ENCODE measurements at regions not wholly inside any gene's neighbourhood (a gene's known extent, or its start where the extent isn't known, plus 50 kb on each side); places are given as distances from the start of the nearest gene placed in this dataset.

- Histone ChIP-seq H3K27me3 (ENCODE audit: insufficient read depth, low read length) (no peaks in the 10 kb centered on the region), H3K27ac (ENCODE audit: low read depth, low read length) (no peak overlapping the region), H3K4me1 (ENCODE audit: control insufficient read depth, insufficient read depth, low read length, unreplicated experiment) (no peaks in the 10 kb centered on the region), H3K36me3 (ENCODE audit: insufficient read depth, low read length) (no peaks in the 10 kb centered on the region), H3K79me2 (ENCODE audit: control insufficient read depth, insufficient read depth, low read length, unreplicated experiment) (no peaks in the 10 kb centered on the region), H2AFZ (ENCODE audit: low read length, unreplicated experiment) (no peak overlapping the region), H3K4me3 (ENCODE audit: low read depth, low read length) (no peak overlapping the region)
These were observed 163.7 kb downstream of the DLL1 start for GRCh38 chr6:170127151-170127550.

GRCh38 chr6:170125456-170126300, 165.2 kb downstream of the DLL1 start:
- Histone ChIP-seq H3K4me3 (ENCODE audit: low read depth, low read length) (no peak overlapping the region), H3K27ac (ENCODE audit: low read depth, low read length) (no peak overlapping the region), H3K36me3 (ENCODE audit: insufficient read depth, low read length) (no peaks in the 10 kb centered on the region), H3K4me1 (ENCODE audit: control insufficient read depth, insufficient read depth, low read length, unreplicated experiment) (no peaks in the 10 kb centered on the region), H2AFZ (ENCODE audit: low read length, unreplicated experiment) (no peak overlapping the region), H3K27me3 (ENCODE audit: insufficient read depth, low read length) (no peaks in the 10 kb centered on the region), H3K79me2 (ENCODE audit: control insufficient read depth, insufficient read depth, low read length, unreplicated experiment) (no peaks in the 10 kb centered on the region)

GRCh38 chr6:170124836-170125235, 166.0 kb downstream of the DLL1 start:
- Histone ChIP-seq H3K79me2 (ENCODE audit: control insufficient read depth, insufficient read depth, low read length, unreplicated experiment) (no peaks in the 10 kb centered on the region), H3K4me1 (ENCODE audit: control insufficient read depth, insufficient read depth, low read length, unreplicated experiment) (no peaks in the 10 kb centered on the region), H3K27ac (ENCODE audit: low read depth, low read length) (no peak overlapping the region), H3K4me3 (ENCODE audit: low read depth, low read length) (no peak overlapping the region), H3K27me3 (ENCODE audit: insufficient read depth, low read length) (no peaks in the 10 kb centered on the region), H2AFZ (ENCODE audit: low read length, unreplicated experiment) (no peak overlapping the region), H3K36me3 (ENCODE audit: insufficient read depth, low read length) (no peaks in the 10 kb centered on the region)

GRCh38 chr6:170124150-170124549, 166.7 kb downstream of the DLL1 start:
- H3K36me3 ChIP-seq (ENCODE audit: insufficient read depth, low read length): no peaks in the 10 kb centered on the region
- H3K4me3 ChIP-seq (ENCODE audit: low read depth, low read length): no peak overlapping the region
- no peaks in the 10 kb centered on the region for H3K79me2 ChIP-seq (ENCODE audit: control insufficient read depth, insufficient read depth, low read length, unreplicated experiment)
- H2AFZ ChIP-seq (ENCODE audit: low read length, unreplicated experiment): no peak overlapping the region
- H3K27me3 ChIP-seq (ENCODE audit: insufficient read depth, low read length): no peaks in the 10 kb centered on the region
- no peak overlapping the region for H3K27ac ChIP-seq (ENCODE audit: low read depth, low read length)
- H3K4me1 ChIP-seq (ENCODE audit: control insufficient read depth, insufficient read depth, low read length, unreplicated experiment): no peaks in the 10 kb centered on the region

GRCh38 chr6:170122651-170123050, 168.2 kb downstream of the DLL1 start:
- no peaks in the 10 kb centered on the region for H3K27me3 ChIP-seq (ENCODE audit: insufficient read depth, low read length)
- H3K79me2 ChIP-seq (ENCODE audit: control insufficient read depth, insufficient read depth, low read length, unreplicated experiment): no peaks in the 10 kb centered on the region
- H3K4me3 ChIP-seq (ENCODE audit: low read depth, low read length): no peak overlapping the region
- H3K4me1 ChIP-seq (ENCODE audit: control insufficient read depth, insufficient read depth, low read length, unreplicated experiment): no peaks in the 10 kb centered on the region
- H3K27ac ChIP-seq (ENCODE audit: low read depth, low read length): no peak overlapping the region
- no peaks in the 10 kb centered on the region for H3K36me3 ChIP-seq (ENCODE audit: insufficient read depth, low read length)
- H2AFZ ChIP-seq (ENCODE audit: low read length, unreplicated experiment): no peak overlapping the region

- H3K27me3 ChIP-seq (ENCODE audit: insufficient read depth, low read length): no peaks in the 10 kb centered on the region
- no peaks in the 10 kb centered on the region for H3K4me1 ChIP-seq (ENCODE audit: control insufficient read depth, insufficient read depth, low read length, unreplicated experiment)
- H3K36me3 ChIP-seq (ENCODE audit: insufficient read depth, low read length): no peaks in the 10 kb centered on the region
- H3K4me3 ChIP-seq (ENCODE audit: low read depth, low read length): no peak overlapping the region
- H3K79me2 ChIP-seq (ENCODE audit: control insufficient read depth, insufficient read depth, low read length, unreplicated experiment): no peaks in the 10 kb centered on the region
- H2AFZ ChIP-seq (ENCODE audit: low read length, unreplicated experiment): no peak overlapping the region
- H3K27ac ChIP-seq (ENCODE audit: low read depth, low read length): no peak overlapping the region
These were observed 173.5 kb downstream of the DLL1 start for GRCh38 chr6:170117111-170117972.

GRCh38 chr6:170116636-170117035, 174.2 kb downstream of the DLL1 start:
- Histone ChIP-seq H3K4me3 (ENCODE audit: low read depth, low read length) (no peak overlapping the region), H3K4me1 (ENCODE audit: control insufficient read depth, insufficient read depth, low read length, unreplicated experiment) (no peaks in the 10 kb centered on the region), H3K27me3 (ENCODE audit: insufficient read depth, low read length) (no peaks in the 10 kb centered on the region), H2AFZ (ENCODE audit: low read length, unreplicated experiment) (no peak overlapping the region), H3K36me3 (ENCODE audit: insufficient read depth, low read length) (no peaks in the 10 kb centered on the region), H3K79me2 (ENCODE audit: control insufficient read depth, insufficient read depth, low read length, unreplicated experiment) (no peaks in the 10 kb centered on the region), H3K27ac (ENCODE audit: low read depth, low read length) (no peak overlapping the region)

- H3K4me1 ChIP-seq (ENCODE audit: control insufficient read depth, insufficient read depth, low read length, unreplicated experiment): no peaks in the 10 kb centered on the region
- no peak overlapping the region for H2AFZ ChIP-seq (ENCODE audit: low read length, unreplicated experiment)
- H3K4me3 ChIP-seq (ENCODE audit: low read depth, low read length): no peak overlapping the region
- H3K79me2 ChIP-seq (ENCODE audit: control insufficient read depth, insufficient read depth, low read length, unreplicated experiment): no peaks in the 10 kb centered on the region
- no peaks in the 10 kb centered on the region for H3K36me3 ChIP-seq (ENCODE audit: insufficient read depth, low read length)
- H3K27me3 ChIP-seq (ENCODE audit: insufficient read depth, low read length): no peaks in the 10 kb centered on the region
- H3K27ac ChIP-seq (ENCODE audit: low read depth, low read length): no peak overlapping the region
These were observed 175.7 kb downstream of the DLL1 start for GRCh38 chr6:170114956-170115855.

GRCh38 chr6:170114187-170114945, 176.5 kb downstream of the DLL1 start:
- H3K27ac ChIP-seq (ENCODE audit: low read depth, low read length): no peak overlapping the region
- H2AFZ ChIP-seq (ENCODE audit: low read length, unreplicated experiment): no peak overlapping the region
- H3K4me1 ChIP-seq (ENCODE audit: control insufficient read depth, insufficient read depth, low read length, unreplicated experiment): no peaks in the 10 kb centered on the region
- H3K27me3 ChIP-seq (ENCODE audit: insufficient read depth, low read length): no peaks in the 10 kb centered on the region
- H3K79me2 ChIP-seq (ENCODE audit: control insufficient read depth, insufficient read depth, low read length, unreplicated experiment): no peaks in the 10 kb centered on the region
- H3K36me3 ChIP-seq (ENCODE audit: insufficient read depth, low read length): no peaks in the 10 kb centered on the region
- no peak overlapping the region for H3K4me3 ChIP-seq (ENCODE audit: low read depth, low read length)

- H3K27me3 ChIP-seq (ENCODE audit: insufficient read depth, low read length): no peaks in the 10 kb centered on the region
- H3K4me3 ChIP-seq (ENCODE audit: low read depth, low read length): no peak overlapping the region
- H3K36me3 ChIP-seq (ENCODE audit: insufficient read depth, low read length): no peaks in the 10 kb centered on the region
- H2AFZ ChIP-seq (ENCODE audit: low read length, unreplicated experiment): no peak overlapping the region
- no peak overlapping the region for H3K27ac ChIP-seq (ENCODE audit: low read depth, low read length)
- H3K4me1 ChIP-seq (ENCODE audit: control insufficient read depth, insufficient read depth, low read length, unreplicated experiment): no peaks in the 10 kb centered on the region
- no peaks in the 10 kb centered on the region for H3K79me2 ChIP-seq (ENCODE audit: control insufficient read depth, insufficient read depth, low read length, unreplicated experiment)
These were observed 177.7 kb downstream of the DLL1 start for GRCh38 chr6:170113141-170113540.
